Liver (tissue), 8 donors: ENCODE measurements at regions not wholly inside any gene's neighbourhood (a gene's known extent, or its start where the extent isn't known, plus 50 kb on each side); places are given as distances from the start of the nearest gene placed in this dataset.

Source experiments
- DNase-seq: peaks from one replicate; pipeline ENCODE4 v3.0.0-alpha.2; 2017; ENCODE audit warnings: low spot score
- H3K27ac ChIP-seq, 2 donors: one replicate each; pipeline ENCODE4 v1.7.0; 2013; ENCODE audit warnings: inconsistent platforms in 2 of 2, low read length in 2 of 2, control low read depth in 1 of 2, low read depth in 1 of 2, mild to moderate bottlenecking in 1 of 2
- H3K27me3 ChIP-seq, 4 donors: one replicate each; pipeline versions ENCODE4 v1.6.1 to v1.7.0; 2013; ENCODE audit warnings: low read length in 3 of 4, inconsistent platforms in 1 of 4, mild to moderate bottlenecking in 1 of 4, moderate library complexity in 1 of 4; ENCODE audit not compliant: control insufficient read depth in 4 of 4, insufficient read depth in 4 of 4
- H3K36me3 ChIP-seq, 4 donors: one replicate each; pipeline versions ENCODE4 v1.6.1 to v1.7.0; 2013; ENCODE audit warnings: low read length in 3 of 4, mild to moderate bottlenecking in 3 of 4, low read depth in 1 of 4, moderate library complexity in 1 of 4; ENCODE audit not compliant: control insufficient read depth in 4 of 4, insufficient read depth in 3 of 4
- H3K4me1 ChIP-seq, 4 donors: one replicate each; pipeline versions ENCODE4 v1.6.1 to v1.7.0; 2013; ENCODE audit warnings: low read length in 3 of 4, mild to moderate bottlenecking in 3 of 4, moderate library complexity in 1 of 4; ENCODE audit not compliant: control insufficient read depth in 4 of 4, insufficient read depth in 4 of 4
- H3K4me3 ChIP-seq, 3 donors: one replicate each; pipeline versions ENCODE4 v1.6.1 to v1.7.0; 2013; ENCODE audit warnings: low read length in 3 of 3, control low read depth in 1 of 3, low read depth in 1 of 3, mild to moderate bottlenecking in 1 of 3
- H3K9ac ChIP-seq, 2 donors: one replicate each; pipeline ENCODE4 v1.7.0; 2013; ENCODE audit warnings: low read length in 2 of 2, mild to moderate bottlenecking in 2 of 2, moderate library complexity in 2 of 2, control low read depth in 1 of 2, low read depth in 1 of 2
- H3K9me3 ChIP-seq, 4 donors: one replicate each; pipeline versions ENCODE4 v1.6.1 to v1.7.0; 2013; ENCODE audit warnings: low read length in 3 of 4; ENCODE audit not compliant: control insufficient read depth in 4 of 4
- EGR1 ChIP-seq, 2 donors: IDR thresholded peaks; 2 replicates each; pipeline ENCODE4 v1.6.1; 2016 to 2018; ENCODE audit warnings: antibody characterized with exemption in 2 of 2, low read depth in 2 of 2
- FOXA1 ChIP-seq: IDR thresholded peaks from 2 replicates; pipeline ENCODE4 v1.6.1; 2016; ENCODE audit warnings: antibody characterized with exemption
- FOXA2 ChIP-seq: IDR thresholded peaks from 2 replicates; pipeline ENCODE4 v1.6.1; 2016; ENCODE audit warnings: antibody characterized with exemption
- GABPA ChIP-seq, 2 donors: IDR thresholded peaks in 1 of 2; conservative IDR thresholded peaks in 1 of 2; 2 replicates each; pipeline ENCODE4 v1.6.1; 2016; ENCODE audit warnings: antibody characterized with exemption in 2 of 2, mild to moderate bottlenecking in 1 of 2, moderate library complexity in 1 of 2
- HNF4A ChIP-seq, 2 donors: conservative IDR thresholded peaks; 2 replicates each; pipeline ENCODE4 v1.6.1; 2016; ENCODE audit warnings: antibody characterized with exemption in 2 of 2, mild to moderate bottlenecking in 2 of 2
- HNF4G ChIP-seq: IDR thresholded peaks from 2 replicates; pipeline ENCODE4 v1.6.1; 2016; ENCODE audit warnings: antibody characterized with exemption
- JUND ChIP-seq, 2 donors: IDR thresholded peaks; 2 replicates each; pipeline ENCODE4 v1.6.1; 2016; ENCODE audit warnings: antibody characterized with exemption in 2 of 2
- NR2F2 ChIP-seq: IDR thresholded peaks from 2 replicates; pipeline ENCODE4 v1.6.1; 2016; ENCODE audit warnings: antibody characterized with exemption
- RAD21 ChIP-seq, 2 donors: IDR thresholded peaks; 2 replicates each; pipeline ENCODE4 v1.6.1; 2016; ENCODE audit warnings: antibody characterized with exemption in 2 of 2, mild to moderate bottlenecking in 2 of 2
- RXRA ChIP-seq, 2 donors: IDR thresholded peaks; 2 replicates each; pipeline ENCODE4 v1.6.1; 2017 to 2018; ENCODE audit warnings: antibody characterized with exemption in 2 of 2, mild to moderate bottlenecking in 1 of 2
- SP1 ChIP-seq: IDR thresholded peaks from 2 replicates; pipeline ENCODE4 v1.6.1; 2018; ENCODE audit warnings: antibody characterized with exemption, mild to moderate bottlenecking
- TAF1 ChIP-seq: conservative IDR thresholded peaks from 2 replicates; pipeline ENCODE4 v1.6.1; 2016; ENCODE audit warnings: antibody characterized with exemption, mild to moderate bottlenecking
- YY1 ChIP-seq: IDR thresholded peaks from 2 replicates; pipeline ENCODE4 v1.6.1; 2016; ENCODE audit warnings: antibody characterized with exemption, mild to moderate bottlenecking
- WGBS: extraction: QIAGEN DNeasy Blood & Tissue Kit; methylation state at CpG from one replicate; pipeline ENCODE4 v1.1.7; 2013; 5-methylcytosine and 5-hydroxymethylcytosine counted together
- TF ChIP-seq, protein P1 (sequence below): IDR thresholded peaks from 2 replicates; pipeline ENCODE4 v1.6.1; 2016; ENCODE audit warnings: antibody characterized with exemption
- TF ChIP-seq, protein P2 (sequence below): IDR thresholded peaks from 2 replicates; pipeline ENCODE4 v1.6.1; 2016; ENCODE audit warnings: antibody characterized with exemption
- TF ChIP-seq, protein P3 (sequence below): IDR thresholded peaks from 2 replicates; pipeline ENCODE4 v1.6.1; 2016; ENCODE audit warnings: antibody characterized with exemption
- TF ChIP-seq, protein P4 (sequence below): IDR thresholded peaks from 2 replicates; pipeline ENCODE4 v1.6.1; 2016; ENCODE audit warnings: antibody characterized with exemption, mild to moderate bottlenecking
- TF ChIP-seq, protein P5 (sequence below): fragments of 150-350 bp; IDR thresholded peaks from 2 replicates; pipeline ENCODE4 v1.5.1; 2017; ENCODE audit warnings: improper control_type of control experiment, low read depth, low read length; ENCODE audit not compliant: missing input control
- donor health status: healthy.
- donor health status: healthy.
- donor health status: healthy.
- donor health status: healthy.
- donor health status: healthy.

DNA sequence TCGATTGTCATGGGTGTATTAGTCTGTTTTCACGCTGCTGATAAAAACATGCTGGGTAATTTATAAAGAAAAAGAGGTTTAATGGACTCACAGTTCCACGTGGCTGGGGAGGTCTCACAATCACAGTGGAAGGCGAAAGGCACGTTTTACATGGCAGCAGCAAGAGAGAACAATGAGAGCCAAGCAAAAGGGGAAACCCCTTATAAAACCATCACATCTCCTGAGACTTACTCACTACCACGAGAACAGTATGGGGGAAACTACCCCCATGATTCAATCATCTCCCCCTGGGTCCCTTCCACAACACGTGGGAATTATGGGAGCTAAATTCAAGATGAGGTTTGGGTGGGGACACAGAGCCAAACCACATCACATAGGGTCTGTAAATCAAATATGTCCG is 167.4 kb upstream of the XYLT1 start:
- Histone ChIP-seq H3K4me1 (no peaks in the 10 kb centered on the region), H3K9ac (no peak overlapping the region), H3K27me3 (no peaks in the 10 kb centered on the region), H3K4me3 (no peak overlapping the region), H3K36me3 (no peaks in the 10 kb centered on the region), H3K27ac (no peak overlapping the region), H3K9me3 (no peaks in the 10 kb centered on the region)
- DNase-seq: no peak
- 53% methylated on average over 8 of the region's 8 CpGs for WGBS
- no peak for TF ChIP-seq SP1
- TF ChIP-seq FOXA2: no peak
- TF ChIP-seq JUND (IDR thresholded peaks at IDR 0.05): no peak
- TF ChIP-seq RXRA (IDR thresholded peaks at IDR 0.05): no peak
- no peak for TF ChIP-seq YY1

DNA sequence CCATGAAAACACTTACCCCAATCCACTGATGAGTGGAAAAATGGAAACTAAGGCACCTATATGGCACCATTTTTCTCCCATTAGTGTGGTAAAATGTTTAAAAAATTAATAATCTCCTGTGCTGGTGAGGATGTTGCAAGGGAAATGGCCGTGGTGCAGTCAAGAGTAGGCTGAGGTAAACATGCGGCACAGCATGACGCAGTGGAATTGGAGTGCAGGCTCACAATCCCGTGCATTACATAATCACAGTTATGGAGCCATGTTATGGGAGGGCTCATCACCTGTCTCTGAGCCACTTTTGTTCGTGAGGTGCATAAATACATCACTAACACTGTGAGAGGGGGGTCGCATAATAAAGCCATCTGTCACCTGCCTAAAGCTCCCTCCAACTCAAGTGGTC is 164.4 kb upstream of the XYLT1 start:
- no peak for DNase-seq
- TF ChIP-seq, protein P1, sequence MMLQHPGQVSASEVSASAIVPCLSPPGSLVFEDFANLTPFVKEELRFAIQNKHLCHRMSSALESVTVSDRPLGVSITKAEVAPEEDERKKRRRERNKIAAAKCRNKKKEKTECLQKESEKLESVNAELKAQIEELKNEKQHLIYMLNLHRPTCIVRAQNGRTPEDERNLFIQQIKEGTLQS: no peak
- TF ChIP-seq JUND (IDR thresholded peaks at IDR 0.05) (no peak), GABPA (IDR thresholded peaks at IDR 0.05 in 1 of 2, conservative IDR thresholded peaks at IDR 0.05 in 1 of 2) (no peak), HNF4G (no peak), RXRA (IDR thresholded peaks at IDR 0.05) (no peak), SP1 (no peak), FOXA1 (no peak), EGR1 (IDR thresholded peaks at IDR 0.05; ENCODE audit: low read depth in 2 of 2) (no peak), HNF4A (conservative IDR thresholded peaks at IDR 0.05) (no peak)
- TF ChIP-seq, protein P2, sequence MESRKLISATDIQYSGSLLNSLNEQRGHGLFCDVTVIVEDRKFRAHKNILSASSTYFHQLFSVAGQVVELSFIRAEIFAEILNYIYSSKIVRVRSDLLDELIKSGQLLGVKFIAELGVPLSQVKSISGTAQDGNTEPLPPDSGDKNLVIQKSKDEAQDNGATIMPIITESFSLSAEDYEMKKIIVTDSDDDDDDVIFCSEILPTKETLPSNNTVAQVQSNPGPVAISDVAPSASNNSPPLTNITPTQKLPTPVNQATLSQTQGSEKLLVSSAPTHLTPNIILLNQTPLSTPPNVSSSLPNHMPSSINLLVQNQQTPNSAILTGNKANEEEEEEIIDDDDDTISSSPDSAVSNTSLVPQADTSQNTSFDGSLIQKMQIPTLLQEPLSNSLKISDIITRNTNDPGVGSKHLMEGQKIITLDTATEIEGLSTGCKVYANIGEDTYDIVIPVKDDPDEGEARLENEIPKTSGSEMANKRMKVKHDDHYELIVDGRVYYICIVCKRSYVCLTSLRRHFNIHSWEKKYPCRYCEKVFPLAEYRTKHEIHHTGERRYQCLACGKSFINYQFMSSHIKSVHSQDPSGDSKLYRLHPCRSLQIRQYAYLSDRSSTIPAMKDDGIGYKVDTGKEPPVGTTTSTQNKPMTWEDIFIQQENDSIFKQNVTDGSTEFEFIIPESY: no peak
- Histone ChIP-seq H3K27me3 (peaks cover 0 to 2% (median under 1%) of the 10 kb centered on the region in 4 donors), H3K36me3 (no peaks in the 10 kb centered on the region), H3K9ac (no peak overlapping the region), H3K27ac (no peak overlapping the region), H3K4me3 (no peak overlapping the region), H3K9me3 (no peaks in the 10 kb centered on the region), H3K4me1 (no peaks in the 10 kb centered on the region)
- WGBS: 83% methylated on average over 6 of the region's 6 CpGs

DNA sequence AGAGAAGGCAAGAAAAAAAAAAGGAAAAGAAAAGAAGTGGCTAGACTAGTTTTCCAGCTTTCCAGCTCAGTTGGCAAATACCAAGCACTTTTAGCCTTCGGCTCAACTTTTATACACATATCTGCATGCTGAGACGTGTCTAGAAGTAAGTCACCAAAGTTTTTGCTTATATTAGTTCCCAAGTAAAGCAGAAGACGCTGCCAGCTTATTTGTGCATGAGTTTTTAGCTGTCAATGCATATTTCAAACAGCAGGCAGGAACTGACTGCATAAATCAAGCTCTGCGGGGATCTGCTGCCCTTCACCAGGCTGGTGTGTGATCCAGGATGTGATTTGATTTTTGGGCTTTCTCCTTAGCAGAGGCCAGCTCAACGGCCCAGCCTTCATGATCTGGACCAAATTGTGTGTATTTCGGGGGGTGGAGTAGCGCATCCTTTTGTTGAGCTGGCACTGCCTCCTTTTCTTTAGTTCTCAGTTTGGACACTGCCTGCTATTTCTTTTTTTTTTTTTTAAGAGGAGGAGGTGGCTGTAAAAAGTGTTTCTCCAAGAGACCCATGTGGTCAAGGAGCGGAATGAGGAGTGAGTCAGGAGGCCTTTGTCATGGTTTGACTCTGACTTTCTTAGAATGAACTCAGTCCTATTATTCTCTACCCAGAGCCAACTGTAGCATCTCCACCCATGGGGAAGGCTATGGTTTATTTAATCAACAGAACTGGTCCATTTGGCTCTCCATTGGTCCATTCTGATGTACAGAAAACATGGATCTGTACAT is 162.6 kb upstream of the XYLT1 start:
- no peak for DNase-seq
- no peak overlapping the region for H3K4me3 ChIP-seq
- H3K27ac ChIP-seq: no peak overlapping the region
- H3K9ac ChIP-seq: no peak overlapping the region
- no peaks in the 10 kb centered on the region for H3K4me1 ChIP-seq
- 58% methylated on average over 8 of the region's 8 CpGs for WGBS
- H3K36me3 ChIP-seq: no peaks in the 10 kb centered on the region
- H3K27me3 ChIP-seq: peaks cover 0 to 2% (median under 1%) of the 10 kb centered on the region in 4 donors
- no peaks in the 10 kb centered on the region for H3K9me3 ChIP-seq
- TF ChIP-seq, protein P3, sequence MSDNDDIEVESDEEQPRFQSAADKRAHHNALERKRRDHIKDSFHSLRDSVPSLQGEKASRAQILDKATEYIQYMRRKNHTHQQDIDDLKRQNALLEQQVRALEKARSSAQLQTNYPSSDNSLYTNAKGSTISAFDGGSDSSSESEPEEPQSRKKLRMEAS: no peak
- TF ChIP-seq HNF4G (no peak), GABPA (IDR thresholded peaks at IDR 0.05 in 1 of 2, conservative IDR thresholded peaks at IDR 0.05 in 1 of 2) (no peak), FOXA2 (no peak), FOXA1 (no peak), SP1 (no peak), YY1 (no peak), JUND (IDR thresholded peaks at IDR 0.05) (no peak), TAF1 (no peak), RXRA (IDR thresholded peaks at IDR 0.05) (no peak), RAD21 (IDR thresholded peaks at IDR 0.05) (no peak), NR2F2 (no peak), HNF4A (conservative IDR thresholded peaks at IDR 0.05) (no peak)
- TF ChIP-seq, protein P4, sequence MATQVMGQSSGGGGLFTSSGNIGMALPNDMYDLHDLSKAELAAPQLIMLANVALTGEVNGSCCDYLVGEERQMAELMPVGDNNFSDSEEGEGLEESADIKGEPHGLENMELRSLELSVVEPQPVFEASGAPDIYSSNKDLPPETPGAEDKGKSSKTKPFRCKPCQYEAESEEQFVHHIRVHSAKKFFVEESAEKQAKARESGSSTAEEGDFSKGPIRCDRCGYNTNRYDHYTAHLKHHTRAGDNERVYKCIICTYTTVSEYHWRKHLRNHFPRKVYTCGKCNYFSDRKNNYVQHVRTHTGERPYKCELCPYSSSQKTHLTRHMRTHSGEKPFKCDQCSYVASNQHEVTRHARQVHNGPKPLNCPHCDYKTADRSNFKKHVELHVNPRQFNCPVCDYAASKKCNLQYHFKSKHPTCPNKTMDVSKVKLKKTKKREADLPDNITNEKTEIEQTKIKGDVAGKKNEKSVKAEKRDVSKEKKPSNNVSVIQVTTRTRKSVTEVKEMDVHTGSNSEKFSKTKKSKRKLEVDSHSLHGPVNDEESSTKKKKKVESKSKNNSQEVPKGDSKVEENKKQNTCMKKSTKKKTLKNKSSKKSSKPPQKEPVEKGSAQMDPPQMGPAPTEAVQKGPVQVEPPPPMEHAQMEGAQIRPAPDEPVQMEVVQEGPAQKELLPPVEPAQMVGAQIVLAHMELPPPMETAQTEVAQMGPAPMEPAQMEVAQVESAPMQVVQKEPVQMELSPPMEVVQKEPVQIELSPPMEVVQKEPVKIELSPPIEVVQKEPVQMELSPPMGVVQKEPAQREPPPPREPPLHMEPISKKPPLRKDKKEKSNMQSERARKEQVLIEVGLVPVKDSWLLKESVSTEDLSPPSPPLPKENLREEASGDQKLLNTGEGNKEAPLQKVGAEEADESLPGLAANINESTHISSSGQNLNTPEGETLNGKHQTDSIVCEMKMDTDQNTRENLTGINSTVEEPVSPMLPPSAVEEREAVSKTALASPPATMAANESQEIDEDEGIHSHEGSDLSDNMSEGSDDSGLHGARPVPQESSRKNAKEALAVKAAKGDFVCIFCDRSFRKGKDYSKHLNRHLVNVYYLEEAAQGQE: no peak
- TF ChIP-seq, protein P1: no peak
- TF ChIP-seq, protein P5, sequence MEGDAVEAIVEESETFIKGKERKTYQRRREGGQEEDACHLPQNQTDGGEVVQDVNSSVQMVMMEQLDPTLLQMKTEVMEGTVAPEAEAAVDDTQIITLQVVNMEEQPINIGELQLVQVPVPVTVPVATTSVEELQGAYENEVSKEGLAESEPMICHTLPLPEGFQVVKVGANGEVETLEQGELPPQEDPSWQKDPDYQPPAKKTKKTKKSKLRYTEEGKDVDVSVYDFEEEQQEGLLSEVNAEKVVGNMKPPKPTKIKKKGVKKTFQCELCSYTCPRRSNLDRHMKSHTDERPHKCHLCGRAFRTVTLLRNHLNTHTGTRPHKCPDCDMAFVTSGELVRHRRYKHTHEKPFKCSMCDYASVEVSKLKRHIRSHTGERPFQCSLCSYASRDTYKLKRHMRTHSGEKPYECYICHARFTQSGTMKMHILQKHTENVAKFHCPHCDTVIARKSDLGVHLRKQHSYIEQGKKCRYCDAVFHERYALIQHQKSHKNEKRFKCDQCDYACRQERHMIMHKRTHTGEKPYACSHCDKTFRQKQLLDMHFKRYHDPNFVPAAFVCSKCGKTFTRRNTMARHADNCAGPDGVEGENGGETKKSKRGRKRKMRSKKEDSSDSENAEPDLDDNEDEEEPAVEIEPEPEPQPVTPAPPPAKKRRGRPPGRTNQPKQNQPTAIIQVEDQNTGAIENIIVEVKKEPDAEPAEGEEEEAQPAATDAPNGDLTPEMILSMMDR: no peak
